Vagina (tissue), 2 donors: ENCODE measurements at regions not wholly inside any gene's neighbourhood (a gene's known extent, or its start where the extent isn't known, plus 50 kb on each side); places are given as distances from the start of the nearest gene placed in this dataset.

ENCODE experiments used
- POLR2AphosphoS5 ChIP-seq, 2 donors: sonication (generic); formaldehyde crosslinking; IDR thresholded peaks; one replicate each; pipeline ENCODE4 v1.9.0; 2017; ENCODE audit warnings: antibody characterized with exemption in 2 of 2, mild to moderate bottlenecking in 2 of 2, low read depth in 1 of 2; ENCODE audit not compliant: insufficient read depth in 1 of 2
- TF ChIP-seq, protein P1 (sequence below), 3 experiments: fragments of 450-650 bp in 2 of 3; fragments of 200-600 bp in 1 of 3; sonication (generic) in 1 of 3; IDR thresholded peaks; one replicate each; pipeline ENCODE4 v1.5.1; 2017 to 2019; ENCODE audit warnings: antibody characterized with exemption in 3 of 3, mild to moderate bottlenecking in 2 of 3, moderate library complexity in 2 of 3

DNA sequence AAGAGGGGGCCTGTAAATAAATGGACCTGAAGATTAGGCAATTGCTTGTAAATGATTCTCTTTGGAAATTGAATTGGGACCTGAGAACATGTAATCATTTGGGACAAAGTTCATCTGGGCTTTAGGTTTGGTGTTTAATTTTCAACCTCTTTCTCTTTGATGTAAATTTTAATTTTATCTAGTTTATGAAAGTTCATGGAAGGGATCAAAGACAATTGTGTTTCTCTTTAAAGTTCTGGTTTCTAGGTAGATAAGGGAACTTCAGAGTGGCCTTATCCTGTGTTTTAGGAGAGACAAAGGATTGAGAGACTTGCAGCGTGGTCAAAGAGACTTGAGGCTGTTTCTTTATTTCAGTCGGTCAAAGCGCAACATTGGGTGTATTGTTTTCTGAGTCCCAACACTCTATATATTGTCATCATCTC is 1108.3 kb downstream of the TBL1XR1 start:
- TF ChIP-seq, protein P1, sequence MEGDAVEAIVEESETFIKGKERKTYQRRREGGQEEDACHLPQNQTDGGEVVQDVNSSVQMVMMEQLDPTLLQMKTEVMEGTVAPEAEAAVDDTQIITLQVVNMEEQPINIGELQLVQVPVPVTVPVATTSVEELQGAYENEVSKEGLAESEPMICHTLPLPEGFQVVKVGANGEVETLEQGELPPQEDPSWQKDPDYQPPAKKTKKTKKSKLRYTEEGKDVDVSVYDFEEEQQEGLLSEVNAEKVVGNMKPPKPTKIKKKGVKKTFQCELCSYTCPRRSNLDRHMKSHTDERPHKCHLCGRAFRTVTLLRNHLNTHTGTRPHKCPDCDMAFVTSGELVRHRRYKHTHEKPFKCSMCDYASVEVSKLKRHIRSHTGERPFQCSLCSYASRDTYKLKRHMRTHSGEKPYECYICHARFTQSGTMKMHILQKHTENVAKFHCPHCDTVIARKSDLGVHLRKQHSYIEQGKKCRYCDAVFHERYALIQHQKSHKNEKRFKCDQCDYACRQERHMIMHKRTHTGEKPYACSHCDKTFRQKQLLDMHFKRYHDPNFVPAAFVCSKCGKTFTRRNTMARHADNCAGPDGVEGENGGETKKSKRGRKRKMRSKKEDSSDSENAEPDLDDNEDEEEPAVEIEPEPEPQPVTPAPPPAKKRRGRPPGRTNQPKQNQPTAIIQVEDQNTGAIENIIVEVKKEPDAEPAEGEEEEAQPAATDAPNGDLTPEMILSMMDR (IDR thresholded peaks at IDR 0.05) = no peak
- TF ChIP-seq POLR2AphosphoS5 (IDR thresholded peaks at IDR 0.05; ENCODE audit: insufficient read depth in 1 of 2, low read depth in 1 of 2) = no peak
